Skin epidermis (tissue), 12 donors: ENCODE measurements at regions not wholly inside any gene's neighbourhood (a gene's known extent, or its start where the extent isn't known, plus 50 kb on each side); places are given as distances from the start of the nearest gene placed in this dataset.

ENCODE experiments used
- H3K27ac ChIP-seq, 21 experiments: fragments of 200-600 bp; sonication (generic) in 11 of 21; one replicate each; pipeline ENCODE4 v1.5.0; 2020; ENCODE audit warnings: mild to moderate bottlenecking in 3 of 21, inconsistent platforms in 2 of 21, moderate library complexity in 2 of 21
- H3K4me3 ChIP-seq, 7 experiments: fragments of 200-600 bp; sonication (generic) in 2 of 7; one replicate each; pipeline ENCODE4 v1.5.0; 2020; ENCODE audit warnings: inconsistent platforms in 2 of 7, mild to moderate bottlenecking in 2 of 7, moderate library complexity in 1 of 7

- peak overlapping the region in 1 of 21 experiments; percentile 15 for H3K27ac ChIP-seq
- no peak overlapping the region for H3K4me3 ChIP-seq
Observed at GRCh38 chr11:116698080-116698479, 74.7 kb downstream of the BUD13 start.

- peak overlapping the region in 1 of 21 experiments; percentile 15 for H3K27ac ChIP-seq
- H3K4me3 ChIP-seq, result no peak overlapping the region
Observed at GRCh38 chr11:116697639-116698038, 75.1 kb downstream of the BUD13 start.

- Histone ChIP-seq H3K27ac (peak overlapping the region in 2 of 21 experiments; percentile 29 to 36), H3K4me3 (no peak overlapping the region)
Observed at GRCh38 chr11:116697011-116697410, 75.8 kb downstream of the BUD13 start.

- Histone ChIP-seq H3K4me3 (no peak overlapping the region), H3K27ac (peak overlapping the region in 2 of 21 experiments; percentile 29 to 36)
Observed at GRCh38 chr11:116696381-116696941, 76.3 kb downstream of the BUD13 start.

GRCh38 chr11:116695657-116696254, 77.0 kb downstream of the BUD13 start:
- no peak overlapping the region for H3K4me3 ChIP-seq
- H3K27ac ChIP-seq, result peak overlapping the region in 1 of 21 experiments; percentile 4

GRCh38 chr11:116694815-116695590, 77.8 kb downstream of the BUD13 start:
- Histone ChIP-seq H3K4me3 (no peak overlapping the region), H3K27ac (no peak overlapping the region)

GRCh38 chr11:116694349-116694725, 78.5 kb downstream of the BUD13 start:
- H3K27ac ChIP-seq, result no peak overlapping the region
- H3K4me3 ChIP-seq, result no peak overlapping the region

- Histone ChIP-seq H3K27ac (no peak overlapping the region), H3K4me3 (no peak overlapping the region)
Observed at GRCh38 chr11:116693593-116694348, 79.0 kb downstream of the BUD13 start.

- H3K27ac ChIP-seq, result no peak overlapping the region
- H3K4me3 ChIP-seq, result no peak overlapping the region
Observed at GRCh38 chr11:116693102-116693570, 79.7 kb downstream of the BUD13 start.

- no peak overlapping the region for H3K27ac ChIP-seq
Observed at GRCh38 chr11:116692318-116693101, 80.3 kb downstream of the BUD13 start.

GRCh38 chr11:116691771-116692177, 81.0 kb downstream of the BUD13 start:
- no peak overlapping the region for H3K4me3 ChIP-seq
- no peak overlapping the region for H3K27ac ChIP-seq

More at GRCh38 chr11:116692318-116693101, 80.3 kb downstream of the BUD13 start:
- H3K4me3 ChIP-seq, result no peak overlapping the region

GRCh38 chr11:116690611-116691010, 82.2 kb downstream of the BUD13 start:
- Histone ChIP-seq H3K27ac (no peak overlapping the region), H3K4me3 (no peak overlapping the region)

GRCh38 chr11:116689413-116690127, 83.2 kb downstream of the BUD13 start:
- Histone ChIP-seq H3K4me3 (no peak overlapping the region), H3K27ac (no peak overlapping the region)

- H3K4me3 ChIP-seq, result no peak overlapping the region
Observed at GRCh38 chr11:116688202-116688540, 84.6 kb downstream of the BUD13 start.

GRCh38 chr11:116687458-116688201, 85.2 kb downstream of the BUD13 start:
- no peak overlapping the region for H3K27ac ChIP-seq
- no peak overlapping the region for H3K4me3 ChIP-seq

More at GRCh38 chr11:116688202-116688540, 84.6 kb downstream of the BUD13 start:
- no peak overlapping the region for H3K27ac ChIP-seq

GRCh38 chr11:116686866-116687265, 85.9 kb downstream of the BUD13 start:
- no peak overlapping the region for H3K4me3 ChIP-seq
- H3K27ac ChIP-seq, result no peak overlapping the region

GRCh38 chr11:116683982-116684381, 88.8 kb downstream of the BUD13 start:
- Histone ChIP-seq H3K4me3 (no peak overlapping the region), H3K27ac (no peak overlapping the region)
